ENCODE measurements at regions not wholly inside any gene's neighbourhood (a gene's known extent, or its start where the extent isn't known, plus 50 kb on each side); places are given as distances from the start of the nearest gene placed in this dataset.

GRCh38 chr4:186881521-186882220, 158.0 kb upstream of the FAT1 start:
- DNase-seq = no peak
- no peak overlapping the region for H3K4me3 Mint-ChIP-seq
- no peaks in the 10 kb centered on the region for H3K27me3 Mint-ChIP-seq
- no peak overlapping the region for H3K27ac Mint-ChIP-seq
- H3K9me3 Mint-ChIP-seq = peaks cover 3% of the 10 kb centered on the region
- H3K4me1 Mint-ChIP-seq (ENCODE audit: low read depth) = no peaks in the 10 kb centered on the region
- no peaks in the 10 kb centered on the region for H3K36me3 Mint-ChIP-seq (ENCODE audit: low read depth)

- Mint-ChIP-seq H3K36me3 (ENCODE audit: low read depth) (no peaks in the 10 kb centered on the region), H3K4me1 (ENCODE audit: low read depth) (no peaks in the 10 kb centered on the region), H3K4me3 (no peak overlapping the region), H3K9me3 (peaks cover 3% of the 10 kb centered on the region), H3K27me3 (no peaks in the 10 kb centered on the region), H3K27ac (no peak overlapping the region)
- no peak for DNase-seq
Observed at GRCh38 chr4:186882293-186882692, 158.6 kb upstream of the FAT1 start.

GRCh38 chr4:186885289-186885688, 161.6 kb upstream of the FAT1 start:
- no peaks in the 10 kb centered on the region for H3K27me3 Mint-ChIP-seq
- peaks cover 6% of the 10 kb centered on the region for H3K9me3 Mint-ChIP-seq
- H3K4me3 Mint-ChIP-seq = no peak overlapping the region
- DNase-seq = no peak
- H3K4me1 Mint-ChIP-seq (ENCODE audit: low read depth) = no peaks in the 10 kb centered on the region
- no peaks in the 10 kb centered on the region for H3K36me3 Mint-ChIP-seq (ENCODE audit: low read depth)
- H3K27ac Mint-ChIP-seq = no peak overlapping the region

DNA sequence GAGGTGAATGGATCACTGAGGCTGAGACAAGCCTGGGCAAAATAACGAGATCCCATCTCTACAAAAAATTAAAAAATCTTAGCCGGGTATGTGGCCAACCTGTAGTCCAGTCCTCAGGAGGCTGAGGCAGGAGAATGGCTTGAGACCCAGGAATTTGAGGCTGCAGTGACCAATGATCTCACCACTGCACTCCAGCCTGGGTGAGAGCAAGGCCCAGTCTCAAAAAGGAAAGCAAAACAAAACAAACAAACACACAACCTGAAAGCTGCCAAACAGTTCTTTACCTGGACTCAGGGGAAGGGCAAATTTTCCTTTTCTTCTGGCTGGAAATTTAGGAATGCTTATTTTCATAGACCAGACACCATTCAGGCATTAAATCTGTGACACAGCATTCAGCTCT, 163.1 kb upstream of the FAT1 start:
- H3K4me3 Mint-ChIP-seq = no peak overlapping the region
- no peaks in the 10 kb centered on the region for H3K36me3 Mint-ChIP-seq (ENCODE audit: low read depth)
- no peaks in the 10 kb centered on the region for H3K27me3 Mint-ChIP-seq
- H3K27ac Mint-ChIP-seq = no peak overlapping the region
- peaks cover 13% of the 10 kb centered on the region for H3K9me3 Mint-ChIP-seq
- no peak for DNase-seq
- no peaks in the 10 kb centered on the region for H3K4me1 Mint-ChIP-seq (ENCODE audit: low read depth)

GRCh38 chr4:186887291-186887700, 163.6 kb upstream of the FAT1 start:
- H3K4me1 Mint-ChIP-seq (ENCODE audit: low read depth) = no peaks in the 10 kb centered on the region
- H3K27me3 Mint-ChIP-seq = no peaks in the 10 kb centered on the region
- H3K27ac Mint-ChIP-seq = no peak overlapping the region
- H3K36me3 Mint-ChIP-seq (ENCODE audit: low read depth) = no peaks in the 10 kb centered on the region
- H3K4me3 Mint-ChIP-seq = no peak overlapping the region
- DNase-seq = no peak
- peaks cover 13% of the 10 kb centered on the region for H3K9me3 Mint-ChIP-seq

GRCh38 chr4:186887752-186888151, 164.1 kb upstream of the FAT1 start:
- no peak for DNase-seq
- H3K4me3 Mint-ChIP-seq = no peak overlapping the region
- H3K9me3 Mint-ChIP-seq = peaks cover 15% of the 10 kb centered on the region

DNA sequence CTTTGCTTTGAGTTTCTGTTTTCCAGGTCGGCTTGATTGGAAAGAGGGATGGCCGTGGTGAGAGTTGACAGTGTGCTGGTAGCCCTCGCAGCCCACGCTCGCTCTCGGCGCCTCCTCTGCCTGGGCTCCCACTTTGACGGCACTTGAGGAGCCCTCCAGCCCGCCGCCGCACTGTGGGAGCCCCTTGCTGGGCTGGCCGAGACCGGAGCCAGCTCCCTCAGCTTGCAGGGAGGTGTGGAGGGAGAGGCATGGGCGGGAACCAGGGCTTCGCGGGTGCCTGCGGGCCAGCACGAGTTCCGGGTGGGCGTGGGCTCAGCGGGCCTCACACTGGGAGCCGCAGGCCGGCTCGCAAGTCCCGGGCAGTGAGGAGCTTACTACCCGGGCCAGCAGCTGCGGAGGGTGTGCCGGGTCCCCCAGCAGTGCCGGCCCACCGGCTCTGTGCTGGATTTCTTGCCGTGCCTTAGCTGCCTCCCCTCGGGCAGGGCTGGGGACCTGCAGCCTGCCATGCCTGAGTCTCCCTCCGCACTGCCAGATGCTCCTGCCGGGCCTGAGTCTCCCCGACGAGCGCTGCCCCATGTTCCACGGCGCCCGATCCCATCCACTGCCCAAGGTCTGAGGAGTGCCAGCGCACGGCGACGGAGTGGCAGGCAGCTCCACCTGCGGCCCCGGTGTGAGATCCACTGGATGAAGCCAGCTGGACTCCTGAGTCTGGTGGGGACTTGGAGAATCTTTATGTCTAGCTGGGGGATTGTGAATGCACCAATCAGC, 166.4 kb upstream of the FAT1 start:
- DNase-seq = no peak
- H3K36me3 Mint-ChIP-seq (ENCODE audit: low read depth) = no peaks in the 10 kb centered on the region
- H3K4me1 Mint-ChIP-seq (ENCODE audit: low read depth) = no peaks in the 10 kb centered on the region
- H3K27me3 Mint-ChIP-seq = no peaks in the 10 kb centered on the region
- no peak overlapping the region for H3K27ac Mint-ChIP-seq
- peaks cover 17% of the 10 kb centered on the region for H3K9me3 Mint-ChIP-seq
- no peak overlapping the region for H3K4me3 Mint-ChIP-seq

More at GRCh38 chr4:186887752-186888151, 164.1 kb upstream of the FAT1 start:
- Mint-ChIP-seq H3K27me3 (no peaks in the 10 kb centered on the region), H3K36me3 (ENCODE audit: low read depth) (no peaks in the 10 kb centered on the region), H3K27ac (no peak overlapping the region), H3K4me1 (ENCODE audit: low read depth) (no peaks in the 10 kb centered on the region)

GRCh38 chr4:186891859-186892486, 168.3 kb upstream of the FAT1 start:
- H3K9me3 Mint-ChIP-seq = peaks cover 20% of the 10 kb centered on the region

DNA sequence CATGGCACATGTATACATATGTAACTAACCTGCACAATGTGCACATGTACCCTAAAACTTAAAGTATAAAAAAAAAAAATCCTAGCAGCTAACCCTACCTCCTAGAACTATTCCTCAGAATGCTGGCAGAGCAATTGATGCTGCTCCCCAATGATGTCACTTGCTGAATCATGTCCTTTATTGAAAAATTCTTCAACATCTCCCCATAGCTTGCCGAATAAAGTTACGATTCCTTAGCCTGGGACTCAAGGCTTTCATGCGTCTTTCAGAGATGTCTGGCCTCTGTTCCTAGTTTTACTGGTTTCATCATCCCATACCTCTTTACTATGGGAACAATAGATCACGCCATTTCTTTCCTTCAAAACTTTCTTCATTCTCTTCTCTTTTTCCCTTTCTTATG, 174.7 kb upstream of the FAT1 start:
- H3K27me3 Mint-ChIP-seq = no peaks in the 10 kb centered on the region
- H3K9me3 Mint-ChIP-seq = peaks cover 15% of the 10 kb centered on the region
- no peak for DNase-seq
- H3K4me3 Mint-ChIP-seq = no peak overlapping the region
- H3K4me1 Mint-ChIP-seq (ENCODE audit: low read depth) = no peaks in the 10 kb centered on the region
- no peak overlapping the region for H3K27ac Mint-ChIP-seq
- H3K36me3 Mint-ChIP-seq (ENCODE audit: low read depth) = no peaks in the 10 kb centered on the region

More at GRCh38 chr4:186891859-186892486, 168.3 kb upstream of the FAT1 start:
- Mint-ChIP-seq H3K4me3 (no peak overlapping the region), H3K4me1 (ENCODE audit: low read depth) (no peaks in the 10 kb centered on the region), H3K27me3 (no peaks in the 10 kb centered on the region), H3K27ac (no peak overlapping the region), H3K36me3 (ENCODE audit: low read depth) (no peaks in the 10 kb centered on the region)
- DNase-seq = no peak

DNA sequence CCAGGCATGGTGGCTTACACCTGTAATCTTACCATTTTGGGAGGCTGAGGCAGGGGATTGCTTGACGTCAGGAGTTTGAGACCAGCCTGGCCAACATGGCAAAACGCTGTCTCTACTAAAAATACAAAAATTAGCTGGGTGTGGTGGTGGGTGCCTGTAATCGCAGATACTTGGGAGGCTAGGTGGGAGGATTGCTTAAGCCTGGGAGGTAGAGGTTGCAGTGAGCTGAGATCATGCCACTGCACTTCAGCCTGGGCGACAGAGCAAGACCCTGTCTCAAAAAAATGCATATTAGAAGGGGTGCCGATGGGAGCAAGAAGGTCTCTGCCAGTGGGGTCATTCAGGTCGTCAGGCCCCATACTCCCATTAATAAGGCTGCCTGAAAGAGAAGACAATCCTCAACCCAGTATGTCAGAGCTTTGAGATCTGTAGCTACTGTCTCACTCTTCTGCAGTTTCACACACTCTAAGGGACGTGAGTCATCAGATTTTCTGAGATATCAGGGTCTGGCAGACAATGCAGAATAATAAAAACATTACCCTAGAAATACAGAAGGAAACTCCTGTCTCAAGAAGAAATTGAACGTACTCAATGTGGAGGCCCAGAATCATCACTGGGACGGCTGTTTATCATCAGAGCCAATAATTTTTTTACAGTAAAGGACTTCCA, 176.7 kb upstream of the FAT1 start:
- Mint-ChIP-seq H3K27me3 (no peaks in the 10 kb centered on the region), H3K27ac (no peak overlapping the region), H3K9me3 (peaks cover 15% of the 10 kb centered on the region), H3K4me3 (no peak overlapping the region), H3K36me3 (ENCODE audit: low read depth) (no peaks in the 10 kb centered on the region), H3K4me1 (ENCODE audit: low read depth) (no peaks in the 10 kb centered on the region)
- no peak for DNase-seq

- no peak overlapping the region for H3K4me3 Mint-ChIP-seq
- no peaks in the 10 kb centered on the region for H3K4me1 Mint-ChIP-seq (ENCODE audit: low read depth)
- peaks cover 14% of the 10 kb centered on the region for H3K9me3 Mint-ChIP-seq
- no peak for DNase-seq
- no peak overlapping the region for H3K27ac Mint-ChIP-seq
- H3K27me3 Mint-ChIP-seq = no peaks in the 10 kb centered on the region
- H3K36me3 Mint-ChIP-seq (ENCODE audit: low read depth) = no peaks in the 10 kb centered on the region
Observed at GRCh38 chr4:186900984-186901383, 177.3 kb upstream of the FAT1 start.

DNA sequence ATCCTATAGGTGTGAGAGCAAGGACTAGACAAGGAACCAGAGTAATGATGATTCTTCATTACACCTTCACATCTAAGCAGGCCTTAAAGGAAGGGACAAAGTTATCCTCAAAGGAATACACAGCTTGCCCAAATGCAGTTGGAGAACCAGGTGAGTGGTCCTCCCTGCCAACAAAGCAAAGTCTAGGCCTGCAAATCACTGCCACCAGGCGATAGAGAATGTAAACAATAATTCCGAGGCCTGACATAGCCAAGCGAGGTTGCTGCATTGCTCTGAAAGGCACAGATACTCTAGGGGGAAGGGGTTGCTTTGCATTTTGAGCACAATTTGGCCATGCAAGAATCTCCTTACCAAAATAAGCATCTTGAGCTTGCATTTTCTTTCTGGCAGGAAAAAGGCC, 178.2 kb upstream of the FAT1 start:
- Mint-ChIP-seq H3K4me3 (no peak overlapping the region), H3K27ac (no peak overlapping the region), H3K27me3 (no peaks in the 10 kb centered on the region), H3K4me1 (ENCODE audit: low read depth) (no peaks in the 10 kb centered on the region), H3K9me3 (peaks cover 9% of the 10 kb centered on the region), H3K36me3 (ENCODE audit: low read depth) (no peaks in the 10 kb centered on the region)
- DNase-seq = no peak

DNA sequence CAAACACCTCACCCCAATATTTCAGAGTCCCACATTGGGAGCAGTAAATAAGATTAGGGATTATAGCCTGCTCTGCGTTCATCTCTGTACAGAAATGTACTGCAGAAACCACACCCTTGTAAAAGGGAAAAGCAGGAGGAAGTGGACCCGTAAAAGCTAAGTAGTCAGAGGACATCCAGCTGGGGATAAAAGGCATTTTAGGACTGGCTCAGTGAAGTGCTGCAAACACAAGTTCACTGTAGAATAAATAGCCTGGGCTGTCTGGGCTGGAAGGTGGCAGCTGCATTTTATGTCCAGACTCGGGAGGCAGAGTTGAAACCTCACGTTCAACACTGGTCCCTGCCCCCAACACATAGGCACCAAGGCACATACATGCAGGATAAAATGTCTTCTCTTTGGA, 178.7 kb upstream of the FAT1 start:
- DNase-seq = no peak
- Mint-ChIP-seq H3K27me3 (no peaks in the 10 kb centered on the region), H3K4me3 (no peak overlapping the region), H3K27ac (no peak overlapping the region), H3K9me3 (peaks cover 8% of the 10 kb centered on the region), H3K36me3 (ENCODE audit: low read depth) (no peaks in the 10 kb centered on the region), H3K4me1 (ENCODE audit: low read depth) (no peaks in the 10 kb centered on the region)

GRCh38 chr4:186904101-186904500, 180.4 kb upstream of the FAT1 start:
- peaks cover 4% of the 10 kb centered on the region for H3K9me3 Mint-ChIP-seq
- no peak for DNase-seq
- no peak overlapping the region for H3K4me3 Mint-ChIP-seq
- H3K27ac Mint-ChIP-seq = no peak overlapping the region
- H3K4me1 Mint-ChIP-seq (ENCODE audit: low read depth) = no peaks in the 10 kb centered on the region
- no peaks in the 10 kb centered on the region for H3K27me3 Mint-ChIP-seq
- no peaks in the 10 kb centered on the region for H3K36me3 Mint-ChIP-seq (ENCODE audit: low read depth)
